Activated naive CD4-positive, alpha-beta T cell treated with anti-CD3 and anti-CD28 coated beads, Interleukin-2, amount 10 ng/mL, durations not matched to agents 7 days and 5 days (primary cell): ENCODE measurements at regions not wholly inside any gene's neighbourhood (a gene's known extent, or its start where the extent isn't known, plus 50 kb on each side); places are given as distances from the start of the nearest gene placed in this dataset.
"Not testable (repeated sequence)": the region's sequence is repeated elsewhere in the genome, so short reads cannot be mapped to it uniquely, and the experiment has no call there.

ENCODE experiments used
- CTCF ChIA-PET: fragments of 350-600 bp; sonication (Branson Sonifier 250); formaldehyde crosslinking; loops from one replicate; lab custom pipeline; 2021; ENCODE audit warnings: antibody characterized with exemption; lab: Charles Lee
- DNase-seq: peaks from one replicate; pipeline ENCODE4 v3.0.0-alpha.2; 2020
- H3K27ac Mint-ChIP-seq: one replicate; pipeline ENCODE4 v1.8.0; 2021; ENCODE audit warnings: mild to moderate bottlenecking, moderate library complexity, mixed read lengths
- H3K27me3 Mint-ChIP-seq: one replicate; pipeline ENCODE4 v1.8.0; 2021; ENCODE audit warnings: mild to moderate bottlenecking, mixed read lengths
- H3K36me3 Mint-ChIP-seq: one replicate; pipeline ENCODE4 v1.8.0; 2021; ENCODE audit warnings: mixed read lengths
- H3K4me1 Mint-ChIP-seq: one replicate; pipeline ENCODE4 v1.8.0; 2021; ENCODE audit warnings: mixed read lengths
- H3K4me3 Mint-ChIP-seq: one replicate; pipeline ENCODE4 v1.8.0; 2021; ENCODE audit warnings: mild to moderate bottlenecking, moderate library complexity, mixed read lengths
- H3K9me3 Mint-ChIP-seq: one replicate; pipeline ENCODE4 v1.8.0; 2021; ENCODE audit warnings: mixed read lengths

DNA sequence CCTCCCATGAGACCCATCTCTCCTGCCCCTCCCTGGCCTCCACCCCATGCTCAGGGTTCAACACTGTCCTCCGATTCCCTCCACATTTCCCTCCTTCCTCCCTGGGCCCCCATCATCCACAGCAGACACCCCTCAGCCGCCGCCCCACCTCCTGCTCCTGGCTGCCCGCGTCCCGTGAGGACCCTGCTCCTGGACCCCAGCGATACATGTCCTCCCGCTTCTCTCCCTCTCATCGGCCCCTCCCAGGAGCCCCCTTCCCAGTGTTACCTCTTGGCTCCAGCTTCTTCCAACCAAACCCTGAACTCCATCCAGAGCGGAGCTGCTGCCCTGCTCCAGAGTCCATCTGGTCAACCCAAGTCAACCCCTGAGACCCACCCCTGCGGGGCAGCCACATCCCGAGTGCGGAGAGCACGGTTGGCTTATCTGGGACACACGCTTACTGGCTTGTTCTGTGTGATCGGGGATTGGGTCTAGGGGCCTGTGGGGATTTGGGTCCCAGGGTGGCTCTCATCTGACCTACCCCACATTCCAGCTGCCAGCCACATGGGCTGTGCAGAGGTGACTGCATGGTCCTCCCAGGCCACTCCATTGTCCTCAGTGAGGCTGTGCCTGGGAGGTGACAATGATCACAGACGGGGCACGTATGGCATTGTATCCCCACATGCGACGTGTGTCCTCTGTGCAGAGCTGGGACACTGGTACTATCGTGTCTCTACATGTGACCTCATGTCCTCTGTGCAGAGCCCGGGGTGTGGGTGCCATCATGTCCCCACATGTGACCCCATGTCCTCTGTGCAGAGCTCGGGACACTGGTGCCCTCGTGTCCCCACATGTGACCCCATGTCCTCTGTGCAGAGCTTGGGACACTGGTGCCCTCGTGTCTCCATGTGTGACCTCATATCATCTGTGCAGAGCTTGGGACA is 333.6 kb downstream of the ADGRD1 start:
- Mint-ChIP-seq H3K4me3 (no peak overlapping the region), H3K4me1 (no peaks in the 10 kb centered on the region), H3K9me3 (peaks cover 5% of the 10 kb centered on the region), H3K27me3 (no peaks in the 10 kb centered on the region), H3K27ac (no peak overlapping the region), H3K36me3 (no peaks in the 10 kb centered on the region)
- no peak for DNase-seq
- CTCF ChIA-PET = interaction anchor here (0.7 kb wide), 1 partner anchor 182 kb away, joined by 3 read pairs; no protein-coding TSS in a partner anchor

DNA sequence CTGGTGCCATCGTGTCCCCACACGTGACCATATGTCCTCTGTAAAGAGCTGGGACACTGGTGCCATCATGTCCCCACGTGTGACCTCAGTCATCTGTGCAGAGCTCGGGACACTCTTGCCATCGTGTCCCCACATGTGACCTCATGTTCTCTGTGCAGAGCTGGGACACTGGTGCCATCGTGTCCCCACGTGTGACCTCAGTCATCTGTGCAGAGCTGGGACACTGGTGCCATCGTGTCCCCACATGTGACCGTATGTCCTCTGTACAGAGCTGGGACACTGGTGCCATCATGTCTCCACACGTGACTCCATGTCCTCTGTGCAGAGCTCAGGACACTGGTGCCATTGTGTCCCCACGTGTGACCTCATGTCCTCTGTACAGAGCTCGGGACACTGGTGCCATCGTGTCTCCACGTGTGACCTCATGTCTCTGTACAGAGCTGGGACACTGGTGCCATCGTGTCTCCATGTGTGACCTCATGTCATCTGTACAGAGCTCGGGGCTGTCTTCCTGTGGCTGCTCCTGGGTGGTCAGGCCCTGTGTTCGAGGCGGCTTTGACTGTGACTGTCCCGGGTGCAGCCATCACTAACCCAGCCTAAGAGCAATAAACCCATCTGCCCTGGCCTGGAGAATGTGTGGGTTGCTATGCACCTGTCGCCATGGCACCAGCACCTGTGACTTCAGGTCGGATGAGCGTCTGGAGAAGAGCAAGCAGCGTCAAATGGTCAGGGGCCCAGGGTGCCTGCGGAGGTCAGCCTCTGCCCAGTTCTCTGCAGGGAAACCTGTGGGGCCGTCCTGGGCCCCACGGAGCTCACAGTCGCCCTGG is 334.4 kb downstream of the ADGRD1 start:
- H3K9me3 Mint-ChIP-seq = peaks cover 5% of the 10 kb centered on the region
- no peaks in the 10 kb centered on the region for H3K4me1 Mint-ChIP-seq
- no peak for DNase-seq
- no peaks in the 10 kb centered on the region for H3K27me3 Mint-ChIP-seq
- H3K4me3 Mint-ChIP-seq = no peak overlapping the region
- H3K36me3 Mint-ChIP-seq = no peaks in the 10 kb centered on the region
- CTCF ChIA-PET = interaction anchor here (0.7 kb wide), 1 partner anchor 183 kb away, joined by 3 read pairs; no protein-coding TSS in a partner anchor
- H3K27ac Mint-ChIP-seq = no peak overlapping the region

- H3K4me3 Mint-ChIP-seq, H3K27ac Mint-ChIP-seq, H3K36me3 Mint-ChIP-seq, H3K4me1 Mint-ChIP-seq, CTCF ChIA-PET, DNase-seq, H3K9me3 Mint-ChIP-seq, H3K27me3 Mint-ChIP-seq: not testable (repeated sequence)
These were observed 335.3 kb downstream of the ADGRD1 start for GRCh38 chr12:131288765-131289695.

DNA sequence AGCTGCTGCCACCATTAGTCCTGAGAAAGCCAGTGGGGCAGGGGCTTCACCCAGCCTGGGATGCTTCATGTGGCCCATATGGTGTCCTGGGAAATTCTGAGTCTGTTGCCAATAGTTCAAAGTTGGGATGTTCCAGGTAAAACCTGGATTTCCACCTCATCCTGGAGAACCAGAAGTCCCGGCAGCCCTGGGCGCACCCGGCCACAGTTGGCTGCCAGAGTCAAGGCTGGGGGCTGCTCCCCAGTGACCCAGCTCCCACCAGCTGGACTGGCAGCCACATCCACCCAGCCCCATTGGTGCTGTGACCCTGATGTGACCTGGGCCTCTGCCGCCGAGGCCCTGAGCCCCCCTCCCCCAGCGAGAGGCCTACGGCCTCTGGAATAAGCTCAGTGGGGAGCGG is 336.1 kb downstream of the ADGRD1 start:
- DNase-seq, H3K4me1 Mint-ChIP-seq, H3K9me3 Mint-ChIP-seq, H3K27me3 Mint-ChIP-seq, H3K36me3 Mint-ChIP-seq, H3K27ac Mint-ChIP-seq, H3K4me3 Mint-ChIP-seq, CTCF ChIA-PET: not testable (repeated sequence)

DNA sequence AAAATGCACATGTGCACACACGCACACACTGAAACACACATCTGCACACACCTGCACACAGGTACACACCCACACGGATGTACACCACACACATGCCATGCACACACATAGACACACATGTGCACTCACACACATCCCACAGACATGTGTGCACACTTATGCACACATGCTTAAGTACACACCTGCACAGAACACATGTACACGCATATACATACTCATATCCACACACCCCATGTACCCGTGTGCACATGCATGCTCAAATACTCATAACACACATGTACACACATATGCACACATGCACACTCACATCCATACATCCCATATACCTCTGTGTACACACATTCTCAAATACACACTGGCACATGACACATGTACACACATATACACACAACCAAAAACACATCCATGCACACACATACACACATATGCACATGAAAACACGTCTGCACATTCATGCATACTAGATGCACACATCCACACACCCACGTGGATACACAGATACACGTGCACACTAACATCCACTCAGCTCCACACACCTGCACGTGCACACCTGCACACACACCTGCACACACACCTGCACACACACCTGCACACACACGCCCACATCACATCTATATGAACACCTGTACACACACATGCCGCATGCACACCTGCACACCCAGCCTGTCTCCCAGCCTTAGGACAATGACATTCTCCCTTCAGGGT is 336.7 kb downstream of the ADGRD1 start:
- Mint-ChIP-seq H3K4me1 (no peaks in the 10 kb centered on the region), H3K36me3 (no peaks in the 10 kb centered on the region), H3K4me3 (no peak overlapping the region), H3K9me3 (peaks cover 5% of the 10 kb centered on the region), H3K27ac (no peak overlapping the region), H3K27me3 (no peaks in the 10 kb centered on the region)
- DNase-seq = no peak
- CTCF ChIA-PET = no interaction called here

DNA sequence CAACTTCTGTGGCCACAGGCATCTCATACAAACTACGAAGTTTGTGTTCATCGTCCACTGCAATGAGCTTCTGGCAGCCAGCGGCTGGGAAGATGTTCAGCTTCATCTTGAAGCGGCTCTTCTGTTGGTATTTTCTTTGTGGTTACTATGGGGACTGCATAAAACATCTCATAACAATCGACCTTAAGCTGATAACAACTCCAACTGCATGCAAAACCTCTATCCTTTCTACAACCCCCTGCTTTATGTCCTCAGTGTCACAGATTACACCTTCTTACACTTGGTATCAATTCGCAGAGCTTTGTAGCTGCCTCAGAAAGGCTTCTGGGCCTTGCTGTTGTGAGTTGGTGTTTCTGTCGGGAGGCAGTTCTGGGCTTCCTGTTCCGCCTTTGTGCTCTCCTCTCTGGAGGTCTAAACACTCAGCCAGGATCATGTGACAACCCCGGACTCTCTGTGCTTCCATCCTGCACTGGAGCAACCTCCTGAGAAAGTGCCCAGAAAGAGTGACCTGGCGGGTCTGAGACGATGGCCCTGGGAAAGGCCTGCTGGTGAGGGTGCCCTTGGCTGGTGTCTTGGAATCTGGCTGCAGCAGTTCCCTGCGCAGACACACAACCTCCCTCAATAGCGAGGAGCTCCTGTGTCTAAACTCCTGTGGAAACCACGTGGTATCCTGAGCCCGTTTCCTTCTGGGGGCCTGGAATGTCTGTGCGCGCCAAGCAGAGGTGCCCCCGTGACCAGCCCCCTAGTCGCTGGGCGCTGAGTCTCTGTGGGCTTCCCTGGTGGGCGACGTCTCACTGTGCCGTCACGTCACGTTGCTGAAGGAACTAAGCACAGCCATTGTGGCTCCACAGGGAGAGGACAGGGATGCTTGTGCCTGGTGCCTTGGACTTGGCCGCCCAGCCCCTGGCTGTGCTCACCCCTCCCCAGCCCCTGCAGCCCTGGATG is 339.6 kb downstream of the ADGRD1 start:
- DNase-seq, H3K27ac Mint-ChIP-seq, CTCF ChIA-PET, H3K4me1 Mint-ChIP-seq, H3K9me3 Mint-ChIP-seq, H3K4me3 Mint-ChIP-seq, H3K36me3 Mint-ChIP-seq, H3K27me3 Mint-ChIP-seq: not testable (repeated sequence)

DNA sequence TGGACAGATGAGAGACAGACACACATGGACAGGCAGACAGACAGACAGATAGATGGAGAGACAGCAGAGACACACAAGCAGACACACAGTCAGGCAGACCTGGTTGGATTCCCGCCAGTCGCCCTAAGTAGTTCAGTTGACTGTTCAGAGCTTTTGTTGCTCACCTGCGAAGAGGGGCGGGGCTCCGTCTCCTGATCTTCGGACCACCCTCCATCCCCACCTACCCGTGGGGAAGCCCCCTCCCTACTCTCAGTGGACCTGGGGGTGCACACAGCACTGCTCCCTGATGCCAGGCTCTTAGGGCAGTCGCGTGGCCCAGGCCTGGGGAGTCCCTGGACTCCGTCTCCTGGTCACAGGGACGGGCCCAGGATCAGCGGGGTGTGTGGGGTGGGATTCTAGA is 341.0 kb downstream of the ADGRD1 start:
- H3K4me3 Mint-ChIP-seq, H3K9me3 Mint-ChIP-seq, H3K27ac Mint-ChIP-seq, DNase-seq, CTCF ChIA-PET, H3K27me3 Mint-ChIP-seq, H3K4me1 Mint-ChIP-seq, H3K36me3 Mint-ChIP-seq: not testable (repeated sequence)

DNA sequence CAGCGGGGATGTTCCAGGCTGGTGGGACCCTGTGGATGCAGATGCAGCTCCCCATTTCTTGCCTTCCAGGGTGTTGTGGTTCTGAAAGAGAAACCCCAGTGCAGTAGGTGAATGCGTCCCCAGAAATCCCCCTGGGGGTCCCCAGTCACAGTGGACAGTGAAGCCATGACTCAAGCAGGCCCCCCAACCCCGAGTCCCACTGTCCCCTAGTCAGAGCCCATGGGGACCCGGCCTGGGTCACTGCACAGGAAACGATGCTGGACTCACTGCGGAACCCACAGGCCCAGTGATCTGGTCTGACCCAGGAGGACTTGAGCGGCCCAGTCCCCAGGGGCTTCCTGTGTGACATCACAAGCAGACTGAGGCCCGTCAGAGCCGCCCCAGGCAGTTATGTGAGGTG is 341.4 kb downstream of the ADGRD1 start:
- H3K4me1 Mint-ChIP-seq, H3K27ac Mint-ChIP-seq, H3K36me3 Mint-ChIP-seq, H3K4me3 Mint-ChIP-seq, H3K27me3 Mint-ChIP-seq, H3K9me3 Mint-ChIP-seq, DNase-seq, CTCF ChIA-PET: not testable (repeated sequence)

- H3K36me3 Mint-ChIP-seq, H3K4me1 Mint-ChIP-seq, CTCF ChIA-PET, H3K9me3 Mint-ChIP-seq, H3K4me3 Mint-ChIP-seq, H3K27ac Mint-ChIP-seq, DNase-seq, H3K27me3 Mint-ChIP-seq: not testable (repeated sequence)
These were observed 341.9 kb downstream of the ADGRD1 start for GRCh38 chr12:131295559-131295958.

- H3K4me1 Mint-ChIP-seq, H3K9me3 Mint-ChIP-seq, H3K4me3 Mint-ChIP-seq, CTCF ChIA-PET, DNase-seq, H3K27me3 Mint-ChIP-seq, H3K27ac Mint-ChIP-seq, H3K36me3 Mint-ChIP-seq: not testable (repeated sequence)
These were observed 342.4 kb downstream of the ADGRD1 start for GRCh38 chr12:131296136-131296535.

GRCh38 chr12:131296651-131297050 is 342.9 kb downstream of the ADGRD1 start:
- CTCF ChIA-PET, H3K36me3 Mint-ChIP-seq, H3K27ac Mint-ChIP-seq, H3K27me3 Mint-ChIP-seq, DNase-seq, H3K9me3 Mint-ChIP-seq, H3K4me3 Mint-ChIP-seq, H3K4me1 Mint-ChIP-seq: not testable (repeated sequence)

DNA sequence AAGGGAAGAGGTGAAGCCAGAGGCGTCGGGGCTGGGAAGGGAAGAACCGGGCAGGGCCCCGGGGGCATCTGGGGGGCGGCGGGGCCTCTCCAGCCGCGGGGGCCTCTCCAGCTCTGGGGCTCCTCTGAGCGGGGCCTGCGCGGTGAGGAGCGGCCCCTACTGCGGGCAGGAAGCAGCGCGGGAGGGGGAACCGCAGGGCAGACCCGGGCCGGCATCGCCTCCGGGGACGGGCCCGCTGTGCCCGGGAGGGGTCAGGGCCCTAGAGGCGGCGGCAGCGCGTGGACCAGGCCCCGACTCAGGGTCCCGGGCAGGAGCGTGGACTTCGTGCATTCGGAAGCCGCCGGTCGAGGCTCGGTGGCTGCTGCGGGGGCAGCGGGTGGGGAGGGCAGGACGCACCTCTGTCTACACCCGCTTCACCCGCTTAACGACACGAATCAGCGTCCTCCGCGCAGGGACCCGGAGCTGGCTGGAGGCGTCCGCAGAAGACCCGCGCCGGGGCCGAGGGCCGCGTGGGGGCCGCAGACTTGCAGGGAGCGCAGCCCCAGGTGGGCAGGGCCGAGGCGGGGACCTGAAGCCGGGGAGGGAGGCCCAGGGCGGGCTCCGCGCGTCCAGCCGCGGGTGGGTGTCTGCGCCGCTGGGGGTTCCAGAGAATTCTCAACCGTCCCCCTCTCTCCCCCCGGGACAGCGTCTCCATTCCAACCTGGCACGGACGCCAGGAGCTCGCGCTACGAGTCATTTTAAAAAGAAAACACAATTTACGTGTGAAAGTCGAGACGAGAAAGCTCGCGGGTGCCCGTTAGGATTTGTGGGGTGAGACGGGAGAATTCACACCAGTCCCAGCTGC is 345.0 kb downstream of the ADGRD1 start:
- H3K27ac Mint-ChIP-seq, H3K9me3 Mint-ChIP-seq, CTCF ChIA-PET, H3K4me1 Mint-ChIP-seq, H3K36me3 Mint-ChIP-seq, H3K4me3 Mint-ChIP-seq, H3K27me3 Mint-ChIP-seq, DNase-seq: not testable (repeated sequence)
